Forelimb muscle (tissue), 1 donor: ENCODE measurements at regions not wholly inside any gene's neighbourhood (a gene's known extent, or its start where the extent isn't known, plus 50 kb on each side); places are given as distances from the start of the nearest gene placed in this dataset.

ENCODE experiments used
- DNase-seq: peaks from one replicate; pipeline ENCODE4 v3.0.0-alpha.2; 2013; ENCODE audit warnings: low read depth

DNA sequence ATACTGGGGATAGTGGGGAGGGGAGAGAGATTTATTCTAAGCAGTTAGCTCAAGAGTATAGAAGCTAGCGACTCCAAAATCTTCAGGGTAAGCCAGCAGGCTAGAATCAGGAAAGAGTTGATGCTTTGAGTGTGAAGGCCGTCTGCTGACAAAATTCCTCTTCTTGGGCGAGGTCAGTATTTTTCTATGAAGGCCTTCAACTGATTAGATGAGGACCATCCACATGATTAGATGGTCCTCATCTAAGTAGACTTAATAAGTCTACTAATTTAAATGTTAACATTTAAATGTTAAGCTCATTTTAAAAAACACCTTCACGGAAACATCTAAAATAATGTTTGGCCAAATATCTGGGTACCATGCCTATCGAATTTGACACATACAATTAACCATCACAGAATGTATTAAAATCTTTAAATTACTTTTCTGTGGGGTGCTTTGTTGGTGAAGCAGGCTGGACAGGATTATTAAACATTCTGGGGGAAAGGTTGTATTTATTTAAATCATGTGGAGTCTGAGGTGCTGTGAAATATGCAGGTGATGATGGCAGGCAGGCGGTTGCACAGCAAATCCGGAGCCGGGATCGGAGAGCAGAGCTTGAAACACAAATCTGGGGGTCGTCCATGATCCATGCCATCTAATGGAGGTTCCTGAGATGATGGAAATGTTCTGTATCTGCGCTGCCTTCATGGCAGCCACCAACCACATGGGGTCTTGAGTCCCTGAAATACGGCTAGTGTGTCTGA, 49.8 kb upstream of the ADORA2B start:
- no peak for DNase-seq
